BLaER1 treated with 17β-estradiol and CSF1 and Interleukin-3, amounts not matched to agents 10 nM and 100 nM (cell line): ENCODE measurements at regions not wholly inside any gene's neighbourhood (a gene's known extent, or its start where the extent isn't known, plus 50 kb on each side); places are given as distances from the start of the nearest gene placed in this dataset.

Experiments used
- H3K27ac ChIP-seq, 11 experiments: shearing (Covaris generic); formaldehyde crosslinking; 2 replicates each; pipeline ENCODE4 v1.8.1; 2022
- H3K27me3 ChIP-seq, 11 experiments: shearing (Covaris generic); formaldehyde crosslinking; 2 replicates each; pipeline ENCODE4 v1.8.1; 2022
- H3K36me3 ChIP-seq, 11 experiments: shearing (Covaris generic); formaldehyde crosslinking; 2 replicates each; pipeline ENCODE4 v1.8.1; 2022
- H3K4me1 ChIP-seq, 10 experiments: shearing (Covaris generic); formaldehyde crosslinking; 2 replicates each; pipeline ENCODE4 v1.8.1; 2022
- H3K4me2 ChIP-seq, 11 experiments: shearing (Covaris generic); formaldehyde crosslinking; 2 replicates each; pipeline ENCODE4 v1.8.1; 2022
- H3K4me3 ChIP-seq, 10 experiments: shearing (Covaris generic); formaldehyde crosslinking; 2 replicates each; pipeline ENCODE4 v1.8.1; 2022
- H3K9ac ChIP-seq, 11 experiments: shearing (Covaris generic); formaldehyde crosslinking; 2 replicates each; pipeline ENCODE4 v1.8.1; 2022
- H3K9me3 ChIP-seq, 11 experiments: shearing (Covaris generic); formaldehyde crosslinking; replicated peaks in 1 of 11; 2 replicates each; pipeline ENCODE4 v1.8.1; 2022
- H4K20me1 ChIP-seq, 11 experiments: shearing (Covaris generic); formaldehyde crosslinking; 2 replicates each; pipeline ENCODE4 v1.8.1; 2022
- Cebpa-rat ChIP-seq, 11 experiments: shearing (Covaris generic); IDR thresholded peaks; 2 replicates each; pipeline ENCODE4 v1.8.1; 2022

- Histone ChIP-seq H3K9ac (no peak overlapping the region), H3K9me3 (peaks cover 0 to 22% (median 15%) of the 10 kb centered on the region in 11 experiments; a peak in 16 of 22 replicates), H3K4me1 (0 out of 20 replicates have a peak, but pooled peaks cover 0 to 4% (median 0%) of the 10 kb centered on the region in 10 experiments), H3K27ac (no peak overlapping the region), H4K20me1 (no peaks in the 10 kb centered on the region), H3K27me3 (no peaks in the 10 kb centered on the region), H3K4me2 (no peak overlapping the region), H3K36me3 (no peaks in the 10 kb centered on the region), H3K4me3 (no peak overlapping the region)
- no peak for TF ChIP-seq Cebpa-rat (IDR thresholded peaks at IDR 0.05)
Measured at GRCh38 chr17:70920416-70920815, 751.1 kb downstream of the KCNJ2 start.

GRCh38 chr17:70922268-70922667 lies 752.9 kb downstream of the KCNJ2 start:
- H3K9ac ChIP-seq: no peak overlapping the region
- H3K27me3 ChIP-seq: no peaks in the 10 kb centered on the region
- no peak for TF ChIP-seq Cebpa-rat (IDR thresholded peaks at IDR 0.05)
- no peaks in the 10 kb centered on the region for H3K4me1 ChIP-seq
- H3K4me3 ChIP-seq: no peak overlapping the region
- no peaks in the 10 kb centered on the region for H4K20me1 ChIP-seq
- no peak overlapping the region for H3K27ac ChIP-seq
- H3K9me3 ChIP-seq: peaks cover 0 to 15% (median 9%) of the 10 kb centered on the region in 11 experiments; a peak in 15 of 22 replicates
- H3K36me3 ChIP-seq: no peaks in the 10 kb centered on the region
- H3K4me2 ChIP-seq: no peak overlapping the region

DNA sequence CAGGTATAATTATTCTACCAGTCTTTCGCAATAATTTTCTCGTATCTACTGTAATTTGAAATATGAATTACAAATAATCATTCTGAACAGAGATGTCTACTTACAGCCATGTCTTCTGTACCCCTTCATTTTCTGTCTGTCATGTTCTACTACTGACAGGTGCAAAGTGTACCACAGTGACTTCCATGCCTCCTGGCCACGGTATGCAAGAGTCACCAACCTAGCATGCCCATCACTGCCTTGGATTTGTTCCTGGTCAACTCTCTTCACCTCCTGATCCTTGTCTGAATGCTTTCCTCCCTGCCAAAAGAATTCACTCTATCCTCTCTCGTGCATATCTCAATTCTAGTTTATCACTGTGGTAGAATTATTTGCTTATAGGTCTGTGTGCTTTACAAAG lies 755.4 kb downstream of the KCNJ2 start:
- H3K4me1 ChIP-seq: no peaks in the 10 kb centered on the region
- H3K4me3 ChIP-seq: no peak overlapping the region
- no peaks in the 10 kb centered on the region for H4K20me1 ChIP-seq
- H3K9me3 ChIP-seq: peaks cover 0 to under 1% (median 0%) of the 10 kb centered on the region in 11 experiments; a peak in 3 of 22 replicates
- H3K4me2 ChIP-seq: no peak overlapping the region
- no peak overlapping the region for H3K9ac ChIP-seq
- no peaks in the 10 kb centered on the region for H3K36me3 ChIP-seq
- H3K27ac ChIP-seq: no peak overlapping the region
- TF ChIP-seq Cebpa-rat (IDR thresholded peaks at IDR 0.05): peak in 3 of 11 experiments; percentile 28 to 58 (median 29); a peak in 2 of 22 replicates
- no peaks in the 10 kb centered on the region for H3K27me3 ChIP-seq

DNA sequence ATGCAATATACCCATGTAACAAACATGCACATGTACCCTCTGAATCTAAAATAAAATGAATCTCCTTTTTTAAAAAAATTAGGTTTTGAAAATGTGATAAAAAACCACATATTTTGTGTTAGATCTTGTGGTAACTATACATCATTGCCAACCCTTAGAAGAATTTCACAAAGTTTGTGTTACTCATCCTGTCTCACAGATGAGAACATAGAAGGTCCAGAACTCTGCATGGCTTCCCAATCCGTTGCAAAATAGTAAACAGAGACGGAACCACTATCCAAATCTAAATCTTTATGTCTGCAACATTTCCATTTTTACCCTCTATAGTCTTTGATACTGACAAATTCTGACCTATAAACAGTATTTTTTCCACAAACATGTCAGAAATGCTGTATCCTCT lies 759.9 kb downstream of the KCNJ2 start:
- Histone ChIP-seq H3K4me2 (no peak overlapping the region), H4K20me1 (no peaks in the 10 kb centered on the region), H3K27ac (no peak overlapping the region), H3K9me3 (no peaks in the 10 kb centered on the region), H3K4me3 (no peak overlapping the region), H3K4me1 (no peaks in the 10 kb centered on the region), H3K9ac (no peak overlapping the region), H3K27me3 (no peaks in the 10 kb centered on the region), H3K36me3 (no peaks in the 10 kb centered on the region)
- no peak for TF ChIP-seq Cebpa-rat (IDR thresholded peaks at IDR 0.05)

GRCh38 chr17:70934231-70934630 lies 764.9 kb downstream of the KCNJ2 start:
- no peak overlapping the region for H3K9ac ChIP-seq
- H3K27me3 ChIP-seq: no peaks in the 10 kb centered on the region
- no peaks in the 10 kb centered on the region for H4K20me1 ChIP-seq
- no peak overlapping the region for H3K4me3 ChIP-seq
- H3K4me2 ChIP-seq: no peak overlapping the region
- H3K4me1 ChIP-seq: no peaks in the 10 kb centered on the region
- no peaks in the 10 kb centered on the region for H3K9me3 ChIP-seq
- H3K36me3 ChIP-seq: no peaks in the 10 kb centered on the region
- H3K27ac ChIP-seq: no peak overlapping the region
- no peak for TF ChIP-seq Cebpa-rat (IDR thresholded peaks at IDR 0.05)

GRCh38 chr17:70934835-70935234 lies 765.5 kb downstream of the KCNJ2 start:
- H3K9me3 ChIP-seq: no peaks in the 10 kb centered on the region
- no peaks in the 10 kb centered on the region for H3K36me3 ChIP-seq
- H3K4me3 ChIP-seq: no peak overlapping the region
- H3K27me3 ChIP-seq: no peaks in the 10 kb centered on the region
- H3K4me1 ChIP-seq: no peaks in the 10 kb centered on the region
- H3K27ac ChIP-seq: no peak overlapping the region
- no peak overlapping the region for H3K9ac ChIP-seq
- H4K20me1 ChIP-seq: no peaks in the 10 kb centered on the region
- TF ChIP-seq Cebpa-rat (IDR thresholded peaks at IDR 0.05): no peak
- H3K4me2 ChIP-seq: no peak overlapping the region

- H3K4me3 ChIP-seq: no peak overlapping the region
- no peak overlapping the region for H3K27ac ChIP-seq
- no peaks in the 10 kb centered on the region for H3K27me3 ChIP-seq
- no peaks in the 10 kb centered on the region for H4K20me1 ChIP-seq
- H3K4me2 ChIP-seq: no peak overlapping the region
- H3K9ac ChIP-seq: no peak overlapping the region
- no peaks in the 10 kb centered on the region for H3K36me3 ChIP-seq
- TF ChIP-seq Cebpa-rat (IDR thresholded peaks at IDR 0.05): no peak
- no peaks in the 10 kb centered on the region for H3K4me1 ChIP-seq
- no peaks in the 10 kb centered on the region for H3K9me3 ChIP-seq
Measured at GRCh38 chr17:70936724-70937123, 767.4 kb downstream of the KCNJ2 start.

GRCh38 chr17:70938336-70938735 lies 769.0 kb downstream of the KCNJ2 start:
- no peak for TF ChIP-seq Cebpa-rat (IDR thresholded peaks at IDR 0.05)
- H3K27ac ChIP-seq: no peak overlapping the region
- no peak overlapping the region for H3K4me3 ChIP-seq
- H3K4me2 ChIP-seq: no peak overlapping the region
- H3K36me3 ChIP-seq: no peaks in the 10 kb centered on the region
- no peak overlapping the region for H3K9ac ChIP-seq
- no peaks in the 10 kb centered on the region for H3K9me3 ChIP-seq
- H3K4me1 ChIP-seq: no peaks in the 10 kb centered on the region
- H4K20me1 ChIP-seq: no peaks in the 10 kb centered on the region
- H3K27me3 ChIP-seq: no peaks in the 10 kb centered on the region

DNA sequence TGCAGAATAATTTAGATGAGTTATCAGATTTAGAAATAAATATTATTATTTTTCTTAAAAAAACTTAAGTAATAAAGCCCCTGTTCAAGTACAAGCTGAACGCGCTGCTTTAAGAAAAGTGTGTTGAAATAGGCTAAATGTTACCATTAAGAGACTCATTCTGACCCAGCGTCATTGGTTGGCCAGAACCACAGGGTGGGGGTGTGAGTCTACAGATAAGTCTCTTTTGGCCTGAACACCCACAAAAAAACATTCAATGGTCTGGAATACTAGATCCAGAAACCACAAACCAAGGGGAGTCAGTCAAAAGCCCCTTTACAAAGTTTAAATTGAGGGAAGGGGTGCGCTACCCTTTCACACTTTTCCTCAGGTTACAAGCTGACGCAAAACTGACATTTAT lies 776.1 kb downstream of the KCNJ2 start:
- H3K36me3 ChIP-seq: no peaks in the 10 kb centered on the region
- H3K27me3 ChIP-seq: no peaks in the 10 kb centered on the region
- H4K20me1 ChIP-seq: no peaks in the 10 kb centered on the region
- H3K9me3 ChIP-seq: no peaks in the 10 kb centered on the region; a peak in 1 of 22 replicates
- H3K9ac ChIP-seq: no peak overlapping the region
- H3K27ac ChIP-seq: no peak overlapping the region
- no peak overlapping the region for H3K4me3 ChIP-seq
- no peaks in the 10 kb centered on the region for H3K4me1 ChIP-seq
- TF ChIP-seq Cebpa-rat (IDR thresholded peaks at IDR 0.05): no peak
- no peak overlapping the region for H3K4me2 ChIP-seq

DNA sequence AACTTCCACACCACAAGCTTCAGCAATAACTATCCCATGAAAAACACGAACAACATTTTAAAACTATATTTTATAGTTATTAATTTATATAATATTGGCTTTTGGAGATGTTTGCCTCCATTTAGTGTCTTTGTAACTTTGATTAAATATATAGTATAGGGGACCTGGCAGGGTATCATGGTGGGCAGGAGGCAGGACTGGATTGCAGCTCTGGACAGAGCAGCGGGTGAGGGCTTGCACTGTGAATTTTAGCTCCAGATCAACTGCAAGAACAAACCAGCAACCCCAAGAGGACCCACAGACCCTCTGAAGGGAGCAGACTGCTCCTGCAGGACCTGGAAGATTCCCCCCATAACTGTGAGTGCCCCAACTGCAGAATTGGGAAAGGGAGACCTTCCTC lies 777.9 kb downstream of the KCNJ2 start:
- no peak overlapping the region for H3K4me3 ChIP-seq
- no peak overlapping the region for H3K4me2 ChIP-seq
- no peaks in the 10 kb centered on the region for H3K27me3 ChIP-seq
- H3K9ac ChIP-seq: no peak overlapping the region
- H4K20me1 ChIP-seq: no peaks in the 10 kb centered on the region
- TF ChIP-seq Cebpa-rat (IDR thresholded peaks at IDR 0.05): no peak
- H3K4me1 ChIP-seq: no peaks in the 10 kb centered on the region
- peaks cover 0 to 3% (median 0%) of the 10 kb centered on the region in 11 experiments; a peak in 1 of 22 replicates for H3K9me3 ChIP-seq
- H3K27ac ChIP-seq: no peak overlapping the region
- H3K36me3 ChIP-seq: no peaks in the 10 kb centered on the region
